CD4-positive, alpha-beta T cell treated with Interleukin-12 subunit alpha and Interleukin-12 subunit beta, for 1 hour (primary cell): ENCODE measurements at regions not wholly inside any gene's neighbourhood (a gene's known extent, or its start where the extent isn't known, plus 50 kb on each side); places are given as distances from the start of the nearest gene placed in this dataset.

Source experiments
- DNase-seq: peaks from one replicate; pipeline ENCODE4 v3.0.0-alpha.2; 2020

GRCh38 chr16:65455761-65456160 lies 333.9 kb upstream of the CDH11 start:
- DNase-seq = no peak

DNA sequence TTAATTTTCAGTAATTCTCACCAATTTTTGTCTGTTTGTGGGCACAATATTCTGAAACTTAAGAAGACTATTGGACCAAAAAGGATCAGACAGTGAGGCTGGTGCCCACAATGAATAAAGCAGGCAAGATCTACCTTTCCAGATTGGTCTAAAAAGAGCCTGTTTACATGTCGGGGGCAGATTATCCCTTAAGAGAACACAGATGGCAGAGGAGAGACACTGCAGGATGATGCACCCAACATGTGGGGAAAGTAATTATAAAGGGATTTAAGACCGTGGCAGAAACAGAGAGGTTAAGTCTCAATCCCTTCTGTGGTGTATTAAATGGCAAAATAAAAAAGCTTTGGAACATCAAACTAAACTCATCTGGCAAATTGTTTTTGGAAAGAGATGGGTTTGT lies 331.8 kb upstream of the CDH11 start:
- no peak for DNase-seq

- no peak for DNase-seq
Measured at GRCh38 chr16:65449526-65449925, 327.7 kb upstream of the CDH11 start.

DNA sequence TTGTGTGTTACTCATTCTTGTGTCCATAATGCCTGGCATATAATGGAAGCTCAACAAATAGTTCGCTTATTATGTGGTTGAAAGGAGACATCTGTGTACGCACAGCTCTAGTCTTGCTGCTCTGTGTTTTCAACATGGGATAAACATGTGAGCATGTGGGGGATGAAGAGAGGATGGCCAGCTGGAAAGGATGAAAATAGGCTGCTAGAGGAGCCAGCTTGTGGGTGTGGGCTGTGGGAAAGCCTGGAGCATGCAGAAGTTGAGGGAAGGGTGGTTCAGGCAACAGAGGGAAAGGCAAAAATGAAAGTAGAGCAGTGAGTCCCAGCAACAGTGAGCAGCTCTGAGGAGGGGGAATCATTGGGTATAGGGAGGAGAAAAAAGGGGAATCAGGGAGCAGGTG lies 324.6 kb upstream of the CDH11 start:
- no peak for DNase-seq

GRCh38 chr16:65445313-65446260 lies 323.7 kb upstream of the CDH11 start:
- no peak for DNase-seq

DNA sequence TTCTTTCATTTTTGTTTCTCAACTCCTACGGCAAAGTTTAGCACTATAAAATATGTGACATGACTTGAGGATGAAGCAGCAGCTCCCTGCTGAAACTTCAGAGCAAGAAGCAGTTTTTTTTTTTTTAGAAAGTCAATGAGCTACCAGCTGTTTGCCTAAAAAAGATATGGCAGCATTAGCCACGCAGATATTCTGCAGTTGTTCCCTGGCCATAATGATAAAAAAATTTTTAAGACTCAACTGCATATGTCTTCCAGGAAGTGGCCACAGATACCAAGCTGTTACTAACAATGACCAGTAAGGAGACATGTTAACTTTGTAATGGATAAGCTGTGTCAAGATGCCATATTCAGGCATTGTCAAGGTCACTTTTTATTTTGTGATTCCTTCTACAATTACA lies 319.6 kb upstream of the CDH11 start:
- no peak for DNase-seq

DNA sequence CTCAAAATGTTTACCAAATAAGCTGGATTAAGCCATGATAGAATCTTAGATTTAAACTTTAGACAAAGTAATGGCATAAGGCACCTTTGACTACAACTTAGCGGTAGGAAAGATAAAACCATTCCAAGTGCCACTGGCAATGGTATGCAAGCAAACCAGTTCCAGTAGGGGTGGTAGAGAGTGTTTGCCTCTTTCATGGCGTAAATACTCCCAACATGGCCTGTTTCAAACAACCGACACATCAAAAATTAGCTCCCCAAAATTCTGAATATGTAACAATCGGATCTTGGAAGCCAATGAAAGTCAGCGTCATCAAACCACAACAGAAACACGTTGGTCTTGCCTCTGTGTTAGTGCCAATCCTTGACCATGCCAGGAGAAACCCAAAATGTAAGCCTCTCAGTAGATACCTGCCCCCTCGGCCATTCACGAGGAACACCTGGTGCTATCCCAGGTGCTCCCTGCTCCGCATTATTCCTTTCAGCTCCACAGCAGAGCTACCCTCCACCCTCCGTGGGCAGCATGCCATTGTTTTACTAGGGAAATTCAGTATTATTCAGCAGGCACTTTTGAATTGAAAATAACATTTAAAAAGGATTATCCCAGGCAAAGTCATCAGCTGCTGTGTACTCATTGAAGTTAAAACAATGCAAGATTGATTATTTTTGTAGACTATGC lies 307.8 kb upstream of the CDH11 start:
- no peak for DNase-seq

DNA sequence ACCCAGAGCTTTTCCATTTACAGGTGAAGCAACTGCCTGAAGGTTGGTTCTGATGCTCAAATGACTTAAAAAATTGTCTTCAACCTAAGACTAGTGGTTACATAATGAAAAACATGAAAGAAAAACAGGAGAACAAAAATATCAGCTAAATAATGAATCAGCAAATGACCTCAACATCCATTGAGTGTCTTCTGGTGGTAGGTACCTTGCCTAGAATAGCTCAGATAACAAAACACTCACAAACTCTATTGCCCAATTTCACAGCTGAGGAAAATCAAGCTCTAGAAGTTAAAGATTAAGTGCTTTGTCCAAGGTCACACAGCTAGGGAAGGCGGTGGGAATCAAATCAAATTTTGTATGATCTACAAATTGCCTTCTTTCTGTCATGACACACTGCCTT lies 304.6 kb upstream of the CDH11 start:
- no peak for DNase-seq

GRCh38 chr16:65422934-65423333 lies 301.1 kb upstream of the CDH11 start:
- DNase-seq = no peak

DNA sequence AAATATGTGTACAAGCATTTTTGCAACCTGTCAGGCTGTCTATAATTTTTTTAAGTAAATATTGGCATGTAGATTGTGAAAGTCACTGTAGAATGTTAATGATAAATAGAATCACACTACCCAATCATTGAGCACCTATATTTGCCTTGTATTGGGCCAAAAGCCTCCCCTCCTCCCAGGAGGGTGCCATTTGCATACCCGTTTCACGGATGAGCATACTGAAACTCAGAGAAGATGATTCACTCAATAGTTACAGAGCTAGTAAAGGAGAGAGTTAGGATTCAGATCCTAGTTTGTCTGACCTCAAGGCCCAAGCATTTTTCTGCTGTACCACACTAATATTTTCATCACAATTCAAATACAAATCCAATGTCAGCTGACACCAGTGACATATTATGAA lies 299.7 kb upstream of the CDH11 start:
- no peak for DNase-seq

GRCh38 chr16:65418435-65418834 lies 296.6 kb upstream of the CDH11 start:
- no peak for DNase-seq

GRCh38 chr16:65415460-65415859 lies 293.6 kb upstream of the CDH11 start:
- no peak for DNase-seq

DNA sequence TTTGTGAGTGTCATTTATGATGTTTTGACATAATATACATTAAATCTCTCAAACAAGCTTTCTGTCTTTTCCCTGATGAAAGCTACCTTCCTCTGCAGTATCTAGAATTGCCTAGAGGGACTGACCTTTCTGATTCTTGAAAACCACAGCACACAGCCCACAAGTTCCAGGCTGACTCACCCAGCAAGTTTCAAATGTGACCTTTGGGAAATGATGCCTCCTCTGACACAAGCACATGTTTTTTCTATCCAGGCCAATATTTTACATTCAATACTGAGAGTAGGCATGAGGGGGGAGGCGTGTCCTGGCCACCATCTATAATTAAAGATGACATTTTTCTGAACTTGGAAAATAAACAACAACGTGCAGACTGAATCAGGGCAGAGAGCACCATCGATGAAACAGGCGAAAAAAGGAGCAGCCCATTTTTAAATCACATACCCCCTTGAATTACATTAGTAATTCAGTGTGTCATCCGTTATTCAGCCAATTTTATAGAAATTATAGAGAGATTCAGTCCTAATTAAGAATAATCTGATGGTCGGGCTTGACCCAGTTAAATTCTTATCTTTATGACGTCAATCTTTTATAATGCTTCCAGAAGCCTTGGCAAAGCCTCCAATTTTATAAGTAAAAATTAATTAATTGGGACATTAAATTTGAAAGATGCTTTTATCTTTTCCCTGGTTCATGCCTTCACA lies 292.6 kb upstream of the CDH11 start:
- no peak for DNase-seq

DNA sequence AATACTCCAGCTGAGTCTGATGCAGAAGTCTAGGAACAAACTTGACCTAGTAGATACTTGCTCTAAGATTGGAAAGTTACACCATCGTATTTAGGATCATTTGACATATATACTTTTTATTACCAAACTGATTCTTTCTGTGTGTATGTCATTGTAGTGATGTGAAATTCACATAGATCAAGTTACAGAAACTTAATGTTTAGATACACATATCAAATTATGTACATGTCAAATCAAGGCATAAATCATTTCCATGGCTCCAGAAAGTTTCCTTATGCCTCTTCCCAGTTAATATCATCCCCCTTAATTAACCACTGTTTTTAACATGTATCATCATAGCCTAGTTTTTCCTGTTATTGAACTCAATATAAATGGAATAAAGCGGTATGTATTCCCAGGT lies 292.0 kb upstream of the CDH11 start:
- DNase-seq = no peak

GRCh38 chr16:65410801-65411200 lies 288.9 kb upstream of the CDH11 start:
- DNase-seq = no peak

GRCh38 chr16:65409510-65409909 lies 287.6 kb upstream of the CDH11 start:
- DNase-seq = no peak

DNA sequence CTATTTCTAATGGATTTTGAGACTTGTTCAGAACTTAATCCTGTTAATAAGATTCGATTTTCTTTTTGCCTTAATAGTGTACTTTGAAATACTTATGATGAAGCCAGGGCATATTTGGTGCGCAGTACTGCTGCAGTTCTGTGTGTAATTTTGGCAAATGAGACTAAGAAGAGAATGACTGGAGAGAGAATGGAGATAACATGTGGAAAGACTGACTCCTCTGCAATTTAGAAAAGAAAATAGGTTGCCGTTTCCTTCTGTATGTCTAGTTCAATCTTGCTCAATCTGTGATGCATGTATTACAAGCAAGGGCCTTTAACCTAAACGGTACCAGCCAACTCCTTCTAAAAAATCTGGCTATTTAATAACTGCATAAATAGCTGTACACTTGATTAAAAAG lies 285.1 kb upstream of the CDH11 start:
- DNase-seq = no peak

DNA sequence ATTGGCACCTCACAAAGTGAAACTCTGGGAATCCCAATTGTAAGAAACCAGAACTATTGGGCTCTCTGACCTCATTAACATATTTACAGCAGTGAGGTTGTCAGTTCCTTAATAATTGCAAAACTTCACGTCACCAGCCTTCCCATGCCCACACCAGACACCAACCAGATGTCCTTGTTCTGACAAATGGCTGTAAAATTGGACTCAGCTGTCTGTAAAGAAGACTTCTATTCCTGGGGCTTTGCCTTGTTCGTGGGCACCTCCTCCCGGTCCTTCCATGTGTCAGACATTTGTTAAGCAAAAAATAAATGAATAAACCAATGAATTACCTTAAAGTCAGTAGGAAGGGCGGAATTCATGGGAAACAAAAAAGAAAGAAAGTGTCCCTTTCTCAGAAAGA lies 284.3 kb upstream of the CDH11 start:
- DNase-seq = no peak

- no peak for DNase-seq
Measured at GRCh38 chr16:65394281-65394680, 272.4 kb upstream of the CDH11 start.

GRCh38 chr16:65392806-65393565 lies 271.1 kb upstream of the CDH11 start:
- no peak for DNase-seq

GRCh38 chr16:65388592-65388991 lies 266.7 kb upstream of the CDH11 start:
- no peak for DNase-seq

DNA sequence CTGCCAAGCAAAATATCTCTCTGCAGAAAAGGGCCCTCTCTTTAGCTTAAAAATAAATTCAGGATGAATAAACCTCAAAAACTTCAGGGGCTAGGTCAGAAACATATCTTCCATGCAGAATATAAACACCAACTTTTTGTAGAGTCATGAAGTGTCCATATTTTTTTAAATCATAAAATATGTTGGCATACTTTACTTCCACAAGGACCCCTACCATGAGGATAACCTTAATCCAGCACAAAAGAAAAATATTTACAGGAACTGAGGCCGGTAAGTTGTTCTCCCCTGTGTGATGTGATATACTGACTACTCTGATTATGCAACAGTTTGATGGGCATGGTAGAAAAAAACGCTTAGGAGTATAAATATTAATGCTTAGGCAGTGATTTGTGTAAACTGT lies 264.8 kb upstream of the CDH11 start:
- DNase-seq = no peak

GRCh38 chr16:65384441-65384840 lies 262.6 kb upstream of the CDH11 start:
- DNase-seq = no peak
